HCT116 (cell line): ENCODE measurements at regions not wholly inside any gene's neighbourhood (a gene's known extent, or its start where the extent isn't known, plus 50 kb on each side); places are given as distances from the start of the nearest gene placed in this dataset.

Source experiments
- ATAC-seq: fragments of 200-7000 bp; cut with Tn5 transposase; 2 replicates; pipeline ENCODE4 v1.9.1; 2020; ENCODE audit warnings: mild to moderate bottlenecking, moderate library complexity
- BruUV-seq: library from RNA; stranded (reverse); fragments of 400-500 nt; replicated peaks from 2 replicates; lab custom pipeline; 2021; lab: Mats Ljungman, UMichigan
- CTCF ChIA-PET: fragments of 300-600 bp; sonication (Branson Sonifier 250); formaldehyde crosslinking; loops from one replicate; lab custom pipeline; 2021; ENCODE audit warnings: antibody characterized with exemption; lab: Charles Lee
- POLR2A ChIA-PET: fragments of 300-600, 350-600 bp; sonication (Branson Sonifier 250); formaldehyde crosslinking; loops from one replicate; lab custom pipeline; 2021; ENCODE audit warnings: antibody characterized with exemption; lab: Charles Lee
- RAD21 ChIA-PET, 2 experiments: fragments of 300-600 bp; sonication (Branson Sonifier 250); formaldehyde crosslinking; loops; one replicate each; lab custom pipeline; 2023; ENCODE audit warnings: low total read pairs in 2 of 2; ENCODE audit not compliant: uncharacterized antibody in 2 of 2, unreplicated experiment in 2 of 2, low non-redundant PET in 1 of 2; lab: Charles Lee
- DNase-seq: peaks from one replicate; pipeline ENCODE4 v3.0.0-alpha.2; 2010; ENCODE audit warnings: low read depth, low spot score
- H2AFZ ChIP-seq: fragments of 200-600 bp; shearing (Covaris generic), sonication (generic); 2 replicates; pipeline ENCODE4 v1.6.1; 2017; ENCODE audit warnings: low read depth, mixed run types, mixed read lengths, antibody characterized with exemption, low read length; ENCODE audit not compliant: poor library complexity, severe bottlenecking
- H3K27ac ChIP-seq: 2 replicates; pipeline ENCODE4 v1.5.1; 2012; ENCODE audit warnings: low read depth, low read length
- H3K27me3 ChIP-seq: fragments of 200-600 bp; sonication (generic); 2 replicates; pipeline ENCODE4 v1.6.1; 2016; ENCODE audit warnings: mixed run types, low read length, mixed read lengths; ENCODE audit not compliant: insufficient read depth
- H3K36me3 ChIP-seq, 2 experiments: fragments of 200-500 bp in 1 of 2; fragments of 200-600 bp in 1 of 2; sonication (Bioruptor generic) in 1 of 2; sonication (generic) in 1 of 2; 2 replicates each; pipeline versions ENCODE4 v1.5.1 to v1.6.1; 2014 to 2016; ENCODE audit warnings: low read length in 2 of 2, inconsistent platforms in 1 of 2, mixed read lengths in 1 of 2, mixed run types in 1 of 2; ENCODE audit not compliant: insufficient read depth in 2 of 2, control insufficient read depth in 1 of 2
- H3K4me1 ChIP-seq, 2 experiments: fragments of 200-600 bp in 1 of 2; sonication (generic) in 1 of 2; 2 replicates each; pipeline versions ENCODE4 v1.5.1 to v1.6.1; 2012 to 2017; ENCODE audit warnings: low read length in 2 of 2, inconsistent platforms in 1 of 2, mild to moderate bottlenecking in 1 of 2, mixed read lengths in 1 of 2, mixed run types in 1 of 2, moderate library complexity in 1 of 2; ENCODE audit not compliant: insufficient read depth in 2 of 2, control insufficient read depth in 1 of 2
- H3K4me2 ChIP-seq: fragments of 200-600 bp; sonication (generic); 2 replicates; pipeline ENCODE4 v1.6.1; 2017; ENCODE audit warnings: mixed run types, low read length, mixed read lengths
- H3K4me3 ChIP-seq, 2 experiments: fragments of 200-600 bp in 1 of 2; sonication (generic) in 1 of 2; replicated peaks in 1 of 2; 2 replicates each; pipeline ENCODE4 v1.5.1; 2011 to 2016; ENCODE audit warnings: low read length in 2 of 2, control low read depth in 1 of 2, low read depth in 1 of 2, mild to moderate bottlenecking in 1 of 2, mixed read lengths in 1 of 2, mixed run types in 1 of 2
- H3K79me2 ChIP-seq: fragments of 200-600 bp; sonication (generic); 2 replicates; pipeline ENCODE4 v1.6.1; 2017; ENCODE audit warnings: mild to moderate bottlenecking, mixed run types, low read length, moderate library complexity, mixed read lengths; ENCODE audit not compliant: insufficient read depth
- H3K9ac ChIP-seq: fragments of 200-600 bp; sonication (generic); 2 replicates; pipeline ENCODE4 v1.6.1; 2016; ENCODE audit warnings: low read length, mixed read lengths
- H3K9me2 ChIP-seq: fragments of 200-600 bp; sonication (generic), shearing (Covaris generic); 2 replicates; pipeline ENCODE4 v1.6.1; 2017; ENCODE audit warnings: mixed run types, mild to moderate bottlenecking, moderate library complexity; ENCODE audit not compliant: insufficient read depth
- H3K9me3 ChIP-seq, 2 experiments: fragments of 200-500 bp in 1 of 2; fragments of 200-600 bp in 1 of 2; sonication (Bioruptor generic) in 1 of 2; sonication (generic) in 1 of 2; 2 replicates each; pipeline ENCODE4 v1.6.1; 2014 to 2017; ENCODE audit warnings: low read length in 2 of 2, mixed read lengths in 2 of 2, inconsistent platforms in 1 of 2, low read depth in 1 of 2, mild to moderate bottlenecking in 1 of 2, mixed run types in 1 of 2, moderate library complexity in 1 of 2; ENCODE audit not compliant: control insufficient read depth in 1 of 2, insufficient read depth in 1 of 2
- H4K20me1 ChIP-seq: fragments of 200-600 bp; sonication (generic), shearing (Covaris generic); 2 replicates; pipeline ENCODE4 v1.6.1; 2017; ENCODE audit warnings: mixed run types, mild to moderate bottlenecking, moderate library complexity; ENCODE audit not compliant: insufficient read depth
- CBX3 ChIP-seq: IDR thresholded peaks from 2 replicates; pipeline ENCODE4 v1.6.1; 2012; ENCODE audit warnings: low read depth
- CEBPB ChIP-seq: IDR thresholded peaks from 2 replicates; pipeline ENCODE4 v1.6.1; 2012; ENCODE audit warnings: low read depth
- ELF1 ChIP-seq: IDR thresholded peaks from 2 replicates; pipeline ENCODE4 v1.6.1; 2012; ENCODE audit warnings: low read depth, borderline replicate concordance
- intact Hi-C: fragments of 100-400 bp; cut with micrococcal nuclease; formaldehyde crosslinking; loops from 2 replicates; pipeline ENCODE4 v1.10.0; 2022
- TF ChIP-seq, protein P1 (sequence below): IDR thresholded peaks from 2 replicates; pipeline ENCODE4 v1.6.1; 2012; ENCODE audit warnings: low read depth

- Histone ChIP-seq H4K20me1 (no peaks in the 10 kb centered on the region), H3K9ac (no peak overlapping the region), H3K9me3 (no peaks in the 10 kb centered on the region), H2AFZ (no peak overlapping the region), H3K36me3 (no peaks in the 10 kb centered on the region), H3K27ac (no peak overlapping the region), H3K9me2 (no peaks in the 10 kb centered on the region), H3K4me2 (no peak overlapping the region), H3K27me3 (no peaks in the 10 kb centered on the region), H3K4me3 (no peak overlapping the region), H3K79me2 (no peaks in the 10 kb centered on the region), H3K4me1 (no peaks in the 10 kb centered on the region)
- no peak for DNase-seq
- POLR2A ChIA-PET: no interaction called here
- TF ChIP-seq ELF1 (no peak), CBX3 (no peak), CEBPB (no peak)
- BruUV-seq: no TSS peak
- intact Hi-C loops: no loop called here
- ATAC-seq: no peak
- RAD21 ChIA-PET: no interaction called here
- CTCF ChIA-PET: no interaction called here
Measured at GRCh38 chrY:15688531-15688930, 1164.2 kb downstream of the NLGN4Y start.

DNA sequence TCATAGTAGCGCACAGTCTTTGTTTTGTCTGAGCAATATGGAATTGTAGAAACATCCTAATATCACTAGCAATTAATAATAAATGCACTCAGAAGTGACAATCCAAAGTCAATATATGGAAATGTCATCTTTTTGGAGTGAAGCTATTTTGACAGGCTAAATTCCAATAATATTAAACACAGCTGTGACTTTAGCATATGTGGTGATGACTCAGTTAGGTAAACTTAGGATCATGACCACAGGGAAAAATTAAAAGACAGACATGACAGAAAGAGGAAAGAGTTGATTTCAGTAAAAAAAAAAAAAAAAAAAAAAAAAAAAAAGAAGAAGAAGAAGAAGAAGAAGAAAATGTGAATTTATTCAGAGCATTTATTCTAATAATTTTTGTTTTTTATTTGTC lies 1165.7 kb downstream of the NLGN4Y start:
- no peaks in the 10 kb centered on the region for H3K27me3 ChIP-seq
- H3K9me3 ChIP-seq: no peaks in the 10 kb centered on the region
- no peak overlapping the region for H3K27ac ChIP-seq
- no peaks in the 10 kb centered on the region for H4K20me1 ChIP-seq
- no peaks in the 10 kb centered on the region for H3K4me1 ChIP-seq
- H3K4me3 ChIP-seq: no peak overlapping the region
- no peak overlapping the region for H3K4me2 ChIP-seq
- no TSS peak for BruUV-seq
- TF ChIP-seq, protein P1, sequence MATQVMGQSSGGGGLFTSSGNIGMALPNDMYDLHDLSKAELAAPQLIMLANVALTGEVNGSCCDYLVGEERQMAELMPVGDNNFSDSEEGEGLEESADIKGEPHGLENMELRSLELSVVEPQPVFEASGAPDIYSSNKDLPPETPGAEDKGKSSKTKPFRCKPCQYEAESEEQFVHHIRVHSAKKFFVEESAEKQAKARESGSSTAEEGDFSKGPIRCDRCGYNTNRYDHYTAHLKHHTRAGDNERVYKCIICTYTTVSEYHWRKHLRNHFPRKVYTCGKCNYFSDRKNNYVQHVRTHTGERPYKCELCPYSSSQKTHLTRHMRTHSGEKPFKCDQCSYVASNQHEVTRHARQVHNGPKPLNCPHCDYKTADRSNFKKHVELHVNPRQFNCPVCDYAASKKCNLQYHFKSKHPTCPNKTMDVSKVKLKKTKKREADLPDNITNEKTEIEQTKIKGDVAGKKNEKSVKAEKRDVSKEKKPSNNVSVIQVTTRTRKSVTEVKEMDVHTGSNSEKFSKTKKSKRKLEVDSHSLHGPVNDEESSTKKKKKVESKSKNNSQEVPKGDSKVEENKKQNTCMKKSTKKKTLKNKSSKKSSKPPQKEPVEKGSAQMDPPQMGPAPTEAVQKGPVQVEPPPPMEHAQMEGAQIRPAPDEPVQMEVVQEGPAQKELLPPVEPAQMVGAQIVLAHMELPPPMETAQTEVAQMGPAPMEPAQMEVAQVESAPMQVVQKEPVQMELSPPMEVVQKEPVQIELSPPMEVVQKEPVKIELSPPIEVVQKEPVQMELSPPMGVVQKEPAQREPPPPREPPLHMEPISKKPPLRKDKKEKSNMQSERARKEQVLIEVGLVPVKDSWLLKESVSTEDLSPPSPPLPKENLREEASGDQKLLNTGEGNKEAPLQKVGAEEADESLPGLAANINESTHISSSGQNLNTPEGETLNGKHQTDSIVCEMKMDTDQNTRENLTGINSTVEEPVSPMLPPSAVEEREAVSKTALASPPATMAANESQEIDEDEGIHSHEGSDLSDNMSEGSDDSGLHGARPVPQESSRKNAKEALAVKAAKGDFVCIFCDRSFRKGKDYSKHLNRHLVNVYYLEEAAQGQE: no peak
- H3K9ac ChIP-seq: no peak overlapping the region
- intact Hi-C loops: no loop called here
- no peak for ATAC-seq
- H3K79me2 ChIP-seq: no peaks in the 10 kb centered on the region
- ChIA-PET POLR2A (no interaction called here), RAD21 (no interaction called here), CTCF (no interaction called here)
- no peak overlapping the region for H2AFZ ChIP-seq
- no peaks in the 10 kb centered on the region for H3K36me3 ChIP-seq
- no peak for DNase-seq
- no peaks in the 10 kb centered on the region for H3K9me2 ChIP-seq
